IPS-NIHi11 (cell line): ENCODE measurements at regions not wholly inside any gene's neighbourhood (a gene's known extent, or its start where the extent isn't known, plus 50 kb on each side); places are given as distances from the start of the nearest gene placed in this dataset.
"Not testable (repeated sequence)": the region's sequence is repeated elsewhere in the genome, so short reads cannot be mapped to it uniquely, and the experiment has no call there.

ENCODE experiments used
- DNase-seq: peaks from one replicate; pipeline ENCODE4 v3.0.0; 2012; ENCODE audit warnings: mixed read lengths, low spot score

DNA sequence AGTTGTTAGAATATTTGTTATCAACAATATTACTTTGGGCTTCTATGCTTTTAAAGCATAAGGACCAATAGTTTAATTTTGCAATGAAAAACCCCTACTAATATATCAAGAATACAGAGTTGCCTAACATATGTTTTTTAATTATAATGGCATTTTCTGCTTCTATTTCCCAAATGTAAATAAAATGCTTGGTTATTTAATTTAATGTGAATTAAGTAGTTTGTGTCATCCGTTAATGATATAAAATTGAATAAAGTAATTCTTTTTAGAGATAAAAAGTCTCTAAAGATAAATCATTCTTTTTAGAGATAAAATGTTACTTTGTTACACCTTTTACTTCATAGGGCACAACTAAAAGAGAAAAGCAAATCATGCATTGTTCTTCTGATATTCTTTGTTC is 583.7 kb upstream of the ADGRL2 start:
- no peak for DNase-seq

DNA sequence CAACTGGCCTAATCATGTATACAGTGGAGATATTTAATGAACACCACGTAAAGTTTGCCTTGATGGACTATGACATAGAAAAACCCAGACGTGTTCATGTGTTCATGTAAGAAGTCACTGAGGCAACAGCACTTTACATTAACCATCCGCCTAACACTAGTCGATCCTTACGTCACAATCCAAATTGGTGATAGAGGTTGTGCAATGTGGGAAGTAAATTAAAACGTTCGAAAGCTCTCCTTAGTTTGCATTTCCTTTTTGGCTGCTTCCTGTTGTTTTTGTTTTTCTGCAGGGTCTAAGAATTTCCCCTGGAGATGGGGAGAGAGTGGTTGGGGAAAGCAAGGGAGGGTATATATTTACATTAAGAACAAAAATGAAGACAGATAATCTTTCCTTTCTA is 587.5 kb upstream of the ADGRL2 start:
- DNase-seq, result peak; percentile 4

DNA sequence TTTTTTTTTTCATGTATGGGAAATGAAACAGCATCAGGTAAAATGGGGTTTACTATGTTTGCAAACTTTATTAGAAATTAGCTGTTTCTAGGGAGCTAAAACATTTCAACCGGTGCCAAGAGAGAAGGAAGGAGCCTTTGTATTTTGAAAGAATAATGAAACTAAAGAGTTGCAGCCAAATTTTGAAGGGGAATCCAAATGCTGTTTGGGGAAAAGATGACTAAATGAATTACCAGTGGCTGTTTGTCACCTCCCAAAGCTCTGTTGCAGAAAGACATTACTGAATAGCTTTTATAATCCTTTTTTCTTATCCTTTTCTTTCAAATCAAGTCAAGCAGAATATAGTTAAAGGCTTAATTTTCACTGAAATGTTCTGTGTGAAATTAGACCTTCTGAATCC is 591.3 kb upstream of the ADGRL2 start:
- no peak for DNase-seq

DNA sequence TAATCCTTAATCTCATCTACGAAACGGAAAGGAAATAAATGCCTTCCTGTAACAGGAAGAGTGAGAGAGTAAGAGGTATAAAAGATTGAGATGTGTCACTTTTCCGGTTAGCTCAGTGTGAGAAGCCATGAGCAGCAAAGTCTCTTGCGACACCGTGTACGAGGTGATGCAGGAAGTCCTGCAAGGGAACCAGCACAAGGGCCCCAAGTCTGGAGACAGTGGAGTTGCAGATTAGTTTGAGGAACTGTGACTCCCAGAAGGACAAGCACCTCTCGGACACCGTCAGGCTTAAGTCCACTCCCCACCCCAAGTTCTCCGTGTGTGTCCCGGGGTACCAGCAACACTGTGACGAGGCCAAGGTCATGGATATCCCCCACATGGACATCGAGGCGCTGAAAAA is 592.3 kb upstream of the ADGRL2 start:
- DNase-seq, result no peak

- no peak for DNase-seq
Measured at GRCh38 chr1:81205956-81206355, 594.8 kb upstream of the ADGRL2 start.

DNA sequence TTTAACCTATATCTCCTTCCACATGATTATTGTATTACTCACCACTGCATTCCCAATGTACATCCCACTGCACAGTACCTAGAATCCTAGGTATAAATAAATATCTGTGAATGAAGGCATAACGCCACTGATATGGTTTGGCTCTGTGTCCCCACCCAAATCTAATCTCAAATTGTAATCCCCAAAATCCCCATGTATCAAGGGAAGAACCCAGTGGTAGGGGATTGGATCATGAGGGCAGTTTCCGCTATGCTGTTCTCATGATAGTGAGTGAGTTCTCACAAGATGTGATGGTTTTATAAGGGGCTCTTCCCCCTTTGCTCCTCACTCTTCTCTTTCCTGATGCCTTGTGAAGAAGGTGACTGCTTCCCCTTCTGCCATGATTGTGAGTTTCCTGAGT is 599.0 kb upstream of the ADGRL2 start:
- no peak for DNase-seq

- no peak for DNase-seq
Measured at GRCh38 chr1:81197591-81197990, 603.1 kb upstream of the ADGRL2 start.

DNA sequence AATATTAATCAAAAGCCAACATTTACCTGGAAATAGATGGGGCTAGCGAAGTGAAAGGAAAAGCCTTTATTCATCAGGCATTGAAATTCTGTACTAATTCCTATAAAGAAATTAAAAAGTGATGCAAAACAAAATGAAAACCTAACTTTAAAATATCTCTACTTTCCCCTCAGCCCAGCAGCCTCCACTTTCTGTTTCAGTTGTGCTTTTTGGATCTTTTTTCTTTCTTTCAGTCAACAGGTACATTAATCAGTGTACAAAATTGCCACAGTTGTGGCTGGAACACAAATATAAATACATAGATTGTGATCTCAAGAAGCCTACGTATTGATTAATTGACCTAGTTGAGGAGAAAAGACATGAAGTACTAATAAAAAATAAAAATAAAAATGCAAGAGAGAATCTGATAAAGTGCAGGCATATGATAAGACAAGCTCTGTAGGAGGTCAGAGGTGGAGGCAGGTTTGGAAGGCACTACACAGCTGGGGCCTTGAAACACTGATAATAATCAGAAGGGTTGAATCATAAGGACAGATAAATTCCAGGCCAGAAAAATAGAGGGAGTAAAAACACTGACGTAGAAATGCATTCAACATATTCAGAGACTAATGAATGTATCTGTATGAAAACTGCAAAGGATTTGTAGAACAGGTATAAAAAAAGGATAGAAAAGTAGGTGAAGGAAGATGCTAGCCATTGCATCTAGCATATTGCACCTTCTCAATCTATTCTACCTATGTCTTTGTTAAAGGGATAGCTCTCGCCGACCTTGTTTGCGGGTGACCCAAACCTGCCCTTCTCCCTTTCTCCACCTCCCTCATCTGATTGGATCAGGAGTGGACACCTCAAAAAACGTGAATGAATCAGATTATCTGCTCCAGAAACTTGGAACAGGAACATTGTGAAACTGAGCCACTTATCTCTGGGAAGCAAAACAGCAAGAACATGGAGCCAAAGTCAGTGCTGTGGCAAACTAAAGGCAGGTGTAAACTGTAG is 607.8 kb upstream of the ADGRL2 start:
- DNase-seq, result no peak

- no peak for DNase-seq
Measured at GRCh38 chr1:81190003-81190402, 610.7 kb upstream of the ADGRL2 start.

- DNase-seq, result no peak
Measured at GRCh38 chr1:81187635-81188034, 613.1 kb upstream of the ADGRL2 start.

DNA sequence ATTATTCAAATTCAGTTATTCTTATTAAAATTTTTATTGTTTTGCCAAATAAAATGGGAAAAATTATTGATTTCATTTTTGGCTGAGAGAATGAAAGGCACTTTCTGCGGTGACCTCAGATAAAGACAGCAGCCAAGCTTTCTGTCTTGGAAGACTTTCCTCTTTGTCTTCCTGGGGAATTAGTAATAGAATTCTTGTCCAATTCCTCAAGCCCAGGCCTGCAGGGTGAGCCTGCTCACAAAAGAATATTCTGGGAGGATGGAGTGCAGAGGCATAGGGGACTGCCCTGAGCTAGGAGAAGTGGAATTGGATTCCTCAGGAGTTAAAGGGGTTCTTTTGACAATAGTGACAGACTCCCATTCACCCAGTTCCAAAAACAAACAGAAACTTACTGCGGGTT is 614.5 kb upstream of the ADGRL2 start:
- peak; percentile 10 for DNase-seq

DNA sequence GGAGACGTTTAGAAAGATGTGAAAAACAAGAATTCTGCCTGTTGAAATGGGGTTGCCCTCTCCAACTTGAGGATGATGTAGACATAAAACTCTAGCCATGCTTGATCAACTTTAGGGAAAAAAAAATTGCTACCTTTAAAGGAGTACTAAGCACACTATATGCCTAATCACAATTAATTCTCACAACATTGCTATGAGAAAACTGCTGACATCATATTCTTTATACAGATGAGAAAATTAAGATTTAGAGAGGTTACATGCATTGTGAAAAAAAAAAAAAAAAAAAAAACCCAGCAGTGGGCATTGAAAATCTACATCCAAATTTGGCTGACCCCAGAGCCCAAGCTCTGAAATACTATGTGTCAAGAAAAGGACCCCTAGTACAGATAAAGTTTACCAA is 617.2 kb upstream of the ADGRL2 start:
- DNase-seq, result no peak

- DNase-seq, result no peak
Measured at GRCh38 chr1:81183051-81183450, 617.7 kb upstream of the ADGRL2 start.

DNA sequence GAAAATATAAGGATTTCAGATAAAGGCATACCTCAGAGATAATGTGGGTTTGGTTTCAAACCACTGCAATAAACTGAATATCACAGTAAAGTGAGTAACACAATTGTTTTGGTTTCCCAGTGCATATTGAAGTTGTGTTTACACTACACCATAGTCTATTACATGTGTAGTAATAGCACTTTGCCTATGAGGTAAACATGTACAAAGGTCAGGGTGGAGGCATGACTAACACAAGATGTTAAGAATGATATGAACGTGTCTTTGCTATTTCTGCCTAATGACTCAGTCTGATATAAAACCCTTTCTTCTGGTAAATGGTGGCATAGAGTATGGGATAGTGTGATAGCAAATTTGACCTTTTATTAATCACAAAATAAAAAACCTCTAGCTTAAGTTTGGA is 621.5 kb upstream of the ADGRL2 start:
- DNase-seq, result no peak

- not testable (repeated sequence) for DNase-seq
Measured at GRCh38 chr1:81178431-81179093, 622.2 kb upstream of the ADGRL2 start.

- no peak for DNase-seq
Measured at GRCh38 chr1:81174811-81175476, 625.8 kb upstream of the ADGRL2 start.

GRCh38 chr1:81174052-81174451 is 626.7 kb upstream of the ADGRL2 start:
- DNase-seq, result no peak

DNA sequence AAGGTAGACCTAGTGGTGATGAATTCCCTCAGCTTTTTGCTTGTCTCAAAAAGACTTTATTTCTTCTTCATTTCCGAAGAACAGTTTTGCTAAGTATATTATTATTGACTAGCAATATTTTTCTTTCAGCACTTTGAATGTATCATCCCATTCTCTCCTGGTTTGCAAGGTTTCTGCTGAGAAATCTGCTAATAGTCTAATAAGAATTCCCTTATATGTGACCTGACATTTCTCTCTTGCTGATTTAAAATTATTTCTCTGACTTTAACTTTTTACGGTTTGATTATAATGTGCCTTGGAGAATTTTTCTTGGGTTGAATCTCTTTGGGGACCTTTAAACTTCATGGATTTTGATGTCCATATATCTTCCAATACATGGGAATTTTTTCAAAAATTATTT is 628.3 kb upstream of the ADGRL2 start:
- DNase-seq, result no peak

GRCh38 chr1:81170721-81171120 is 630.0 kb upstream of the ADGRL2 start:
- no peak for DNase-seq

- DNase-seq, result no peak
Measured at GRCh38 chr1:81165963-81166362, 634.8 kb upstream of the ADGRL2 start.

GRCh38 chr1:81160696-81161095 is 640.0 kb upstream of the ADGRL2 start:
- no peak for DNase-seq

GRCh38 chr1:81158592-81158991 is 642.1 kb upstream of the ADGRL2 start:
- peak; percentile 14 for DNase-seq

DNA sequence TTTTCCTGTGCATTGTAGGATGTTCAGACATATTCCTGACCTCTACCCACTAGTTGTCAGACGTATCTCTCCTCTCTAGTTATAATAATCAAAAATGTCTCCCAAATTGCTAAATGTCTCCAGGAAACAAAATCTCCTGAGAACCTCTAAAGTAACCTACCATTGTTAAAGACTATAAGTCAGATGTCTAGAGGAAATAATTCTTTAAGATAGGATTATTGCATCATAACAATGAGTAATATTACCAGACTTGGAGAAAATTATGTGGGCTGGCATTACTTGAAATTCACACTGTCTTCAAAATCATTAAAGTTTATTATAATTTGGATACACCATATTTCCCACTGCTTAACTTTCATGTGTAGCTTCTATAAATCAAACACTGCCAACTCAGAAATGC is 643.0 kb upstream of the ADGRL2 start:
- DNase-seq, result no peak
